ENCODE measurements at regions not wholly inside any gene's neighbourhood (a gene's known extent, or its start where the extent isn't known, plus 50 kb on each side); places are given as distances from the start of the nearest gene placed in this dataset.

DNA sequence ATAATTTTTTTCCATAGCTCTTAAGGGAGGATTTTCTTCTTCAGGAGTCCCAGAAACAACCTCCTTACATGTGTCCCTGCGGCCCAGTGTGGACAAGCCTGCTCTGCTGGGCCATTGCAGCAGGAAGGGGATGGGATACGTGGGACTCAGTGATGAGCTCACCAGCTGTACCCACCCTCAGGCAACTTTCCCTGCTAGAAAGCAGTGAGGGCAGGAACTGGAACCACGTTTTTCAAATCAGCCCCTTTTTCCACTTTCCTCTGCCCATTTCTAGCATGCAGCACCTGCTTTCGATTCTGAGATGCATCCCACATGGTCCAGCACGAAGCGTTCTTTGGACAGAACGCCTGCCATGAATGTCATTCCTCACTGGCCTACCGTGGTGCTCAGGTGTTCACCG lies 232.7 kb downstream of the KLF6 start:
- H3K9me3 Mint-ChIP-seq, result peaks cover 0 to 6% (median 0%) of the 10 kb centered on the region in 3 donors
- H3K36me3 Mint-ChIP-seq, result no peaks in the 10 kb centered on the region
- no peak overlapping the region for H3K27ac Mint-ChIP-seq
- H3K27me3 Mint-ChIP-seq, result peaks cover 9% of the 10 kb centered on the region
- peak overlapping the region in 1 of 4 donors; percentile 51 for H3K4me3 Mint-ChIP-seq
- peaks cover 6 to 22% (median 21%) of the 10 kb centered on the region in 3 donors for H3K4me1 Mint-ChIP-seq

DNA sequence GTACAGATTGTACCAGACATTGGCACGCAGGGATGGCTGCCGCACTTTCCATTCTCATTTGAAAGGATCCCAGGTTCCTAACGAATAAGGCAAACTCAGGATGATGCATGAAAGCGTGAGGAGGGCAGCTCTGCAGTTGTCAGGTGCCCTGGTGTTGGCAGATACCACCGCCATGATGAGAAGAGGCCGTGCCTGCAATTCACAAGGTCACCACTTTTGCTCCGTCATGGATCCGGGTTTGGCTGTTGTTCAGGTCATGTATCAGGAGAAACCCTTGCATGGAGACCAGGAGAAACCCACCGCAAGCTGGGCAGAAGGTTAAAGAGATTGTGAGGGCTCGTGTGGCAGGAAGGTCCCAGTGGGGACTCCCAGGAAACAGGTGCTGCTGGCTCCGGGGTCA lies 233.2 kb downstream of the KLF6 start:
- Mint-ChIP-seq H3K36me3 (no peaks in the 10 kb centered on the region), H3K27me3 (peaks cover 9% of the 10 kb centered on the region), H3K27ac (no peak overlapping the region), H3K4me1 (peaks cover 6 to 22% (median 21%) of the 10 kb centered on the region in 3 donors), H3K4me3 (no peak overlapping the region), H3K9me3 (peaks cover 0 to 6% (median 0%) of the 10 kb centered on the region in 3 donors)

- H3K36me3 Mint-ChIP-seq, result no peaks in the 10 kb centered on the region
- peak overlapping the region in 1 of 4 donors; percentile 51 for H3K4me3 Mint-ChIP-seq
- H3K9me3 Mint-ChIP-seq, result peaks cover 0 to 3% (median 0%) of the 10 kb centered on the region in 3 donors
- H3K27ac Mint-ChIP-seq, result no peak overlapping the region
- peaks cover 6 to 21% (median 19%) of the 10 kb centered on the region in 3 donors for H3K4me1 Mint-ChIP-seq
- H3K27me3 Mint-ChIP-seq, result peaks cover 5% of the 10 kb centered on the region
These were observed 235.9 kb downstream of the KLF6 start for GRCh38 chr10:3549118-3549517.

- Mint-ChIP-seq H3K4me3 (no peak overlapping the region), H3K36me3 (no peaks in the 10 kb centered on the region), H3K4me1 (peaks cover 6 to 21% (median 18%) of the 10 kb centered on the region in 3 donors), H3K27ac (no peak overlapping the region), H3K27me3 (peaks cover 5% of the 10 kb centered on the region), H3K9me3 (peaks cover 0 to 3% (median 0%) of the 10 kb centered on the region in 3 donors)
These were observed 236.3 kb downstream of the KLF6 start for GRCh38 chr10:3548702-3549101.

- Mint-ChIP-seq H3K9me3 (peaks cover 0 to 3% (median 0%) of the 10 kb centered on the region in 3 donors), H3K27ac (peak overlapping the region in 1 of 3 donors; percentile 7), H3K4me3 (no peak overlapping the region), H3K36me3 (no peaks in the 10 kb centered on the region), H3K4me1 (peaks cover 6 to 18% (median 17%) of the 10 kb centered on the region in 3 donors), H3K27me3 (peaks cover 5% of the 10 kb centered on the region)
These were observed 236.9 kb downstream of the KLF6 start for GRCh38 chr10:3548076-3548475.

GRCh38 chr10:3544561-3544960 lies 240.4 kb downstream of the KLF6 start:
- Mint-ChIP-seq H3K9me3 (peaks cover 0 to 3% (median 0%) of the 10 kb centered on the region in 3 donors), H3K27me3 (peaks cover 4% of the 10 kb centered on the region), H3K27ac (no peak overlapping the region), H3K36me3 (no peaks in the 10 kb centered on the region), H3K4me1 (peaks cover 3 to 14% (median 13%) of the 10 kb centered on the region in 3 donors), H3K4me3 (no peak overlapping the region)

GRCh38 chr10:3542185-3542611 lies 242.8 kb downstream of the KLF6 start:
- Mint-ChIP-seq H3K4me3 (no peak overlapping the region), H3K27ac (no peak overlapping the region), H3K9me3 (no peaks in the 10 kb centered on the region), H3K27me3 (no peaks in the 10 kb centered on the region), H3K36me3 (no peaks in the 10 kb centered on the region), H3K4me1 (peaks cover 0 to 2% (median 0%) of the 10 kb centered on the region in 3 donors)

DNA sequence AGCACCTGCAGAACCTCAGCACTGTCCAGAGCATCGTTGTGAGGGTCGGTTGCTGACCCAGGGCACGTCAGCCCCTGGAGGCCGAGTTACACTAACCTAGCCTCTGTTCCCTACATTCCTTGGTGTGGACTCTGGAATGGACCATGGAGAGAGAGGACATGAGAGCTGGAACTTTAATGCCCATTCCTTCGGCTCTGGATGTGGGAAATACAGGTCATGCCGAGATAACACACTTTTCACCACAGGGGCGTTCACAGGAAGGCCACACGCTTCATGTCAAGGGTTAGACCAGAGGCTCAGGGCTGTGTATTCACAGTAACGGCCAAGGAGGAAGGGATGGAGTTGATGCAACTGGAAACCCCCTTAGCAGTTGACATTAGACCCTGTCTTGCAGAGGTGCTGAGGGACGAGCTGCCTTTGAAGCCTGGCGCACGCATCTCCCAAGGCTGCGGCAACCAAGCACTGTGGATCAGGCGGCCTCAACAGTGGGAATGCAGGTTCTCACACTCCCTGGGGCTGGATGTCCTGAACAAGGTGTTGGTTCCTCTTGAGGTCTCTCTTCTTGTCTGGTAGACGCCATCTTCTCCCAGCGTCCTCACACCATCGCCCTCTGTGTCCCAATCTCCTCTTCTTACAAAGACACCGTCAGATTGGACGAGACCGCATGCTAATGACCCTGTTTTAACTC lies 245.2 kb downstream of the KLF6 start:
- H3K27ac Mint-ChIP-seq, result no peak overlapping the region
- no peaks in the 10 kb centered on the region for H3K36me3 Mint-ChIP-seq
- H3K9me3 Mint-ChIP-seq, result no peaks in the 10 kb centered on the region
- no peaks in the 10 kb centered on the region for H3K27me3 Mint-ChIP-seq
- H3K4me3 Mint-ChIP-seq, result no peak overlapping the region
- peaks cover 0 to 2% (median 0%) of the 10 kb centered on the region in 3 donors for H3K4me1 Mint-ChIP-seq

GRCh38 chr10:3538656-3539531 lies 246.1 kb downstream of the KLF6 start:
- Mint-ChIP-seq H3K4me3 (no peak overlapping the region), H3K27ac (no peak overlapping the region), H3K4me1 (peaks cover 0 to 2% (median 0%) of the 10 kb centered on the region in 3 donors), H3K36me3 (peaks cover 1% of the 10 kb centered on the region), H3K9me3 (no peaks in the 10 kb centered on the region), H3K27me3 (no peaks in the 10 kb centered on the region)

GRCh38 chr10:3538291-3538655 lies 246.7 kb downstream of the KLF6 start:
- Mint-ChIP-seq H3K27ac (no peak overlapping the region), H3K27me3 (no peaks in the 10 kb centered on the region), H3K4me3 (peak overlapping the region in 1 of 4 donors; percentile 28), H3K9me3 (no peaks in the 10 kb centered on the region), H3K4me1 (peaks cover 0 to 4% (median 0%) of the 10 kb centered on the region in 3 donors), H3K36me3 (peaks cover 3% of the 10 kb centered on the region)

GRCh38 chr10:3537518-3537917 lies 247.5 kb downstream of the KLF6 start:
- no peaks in the 10 kb centered on the region for H3K9me3 Mint-ChIP-seq
- H3K36me3 Mint-ChIP-seq, result peaks cover 3% of the 10 kb centered on the region
- H3K27me3 Mint-ChIP-seq, result no peaks in the 10 kb centered on the region
- H3K27ac Mint-ChIP-seq, result no peak overlapping the region
- H3K4me1 Mint-ChIP-seq, result peaks cover 0 to 5% (median 0%) of the 10 kb centered on the region in 3 donors
- no peak overlapping the region for H3K4me3 Mint-ChIP-seq

DNA sequence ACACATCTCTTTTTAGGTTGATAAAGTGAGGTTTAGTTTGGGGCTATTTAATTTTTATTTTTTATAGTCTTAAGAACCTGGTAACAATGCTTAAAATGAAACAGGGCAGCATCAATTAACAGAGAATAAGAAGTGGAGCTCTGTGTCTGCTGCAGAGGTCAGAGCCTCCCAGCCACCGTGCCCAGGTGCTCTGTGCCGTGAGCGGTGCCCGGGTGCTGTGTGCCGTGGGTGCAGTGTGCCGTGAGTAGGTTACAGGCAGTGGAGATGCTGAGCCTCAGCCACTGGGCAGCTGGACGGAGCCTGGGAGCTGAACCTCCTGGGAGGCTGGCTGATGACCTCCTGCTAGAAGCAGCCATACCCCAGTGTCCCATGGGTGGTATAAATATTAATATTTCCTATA lies 250.0 kb downstream of the KLF6 start:
- Mint-ChIP-seq H3K27ac (no peak overlapping the region), H3K4me3 (no peak overlapping the region), H3K4me1 (peaks cover 0 to 5% (median 0%) of the 10 kb centered on the region in 3 donors), H3K9me3 (no peaks in the 10 kb centered on the region), H3K36me3 (peaks cover 3% of the 10 kb centered on the region), H3K27me3 (no peaks in the 10 kb centered on the region)

- H3K36me3 Mint-ChIP-seq, result peaks cover 3% of the 10 kb centered on the region
- no peak overlapping the region for H3K27ac Mint-ChIP-seq
- peaks cover 0 to 5% (median 0%) of the 10 kb centered on the region in 3 donors for H3K4me1 Mint-ChIP-seq
- H3K27me3 Mint-ChIP-seq, result peaks cover 4% of the 10 kb centered on the region
- no peak overlapping the region for H3K4me3 Mint-ChIP-seq
- H3K9me3 Mint-ChIP-seq, result no peaks in the 10 kb centered on the region
These were observed 250.6 kb downstream of the KLF6 start for GRCh38 chr10:3534433-3534832.

DNA sequence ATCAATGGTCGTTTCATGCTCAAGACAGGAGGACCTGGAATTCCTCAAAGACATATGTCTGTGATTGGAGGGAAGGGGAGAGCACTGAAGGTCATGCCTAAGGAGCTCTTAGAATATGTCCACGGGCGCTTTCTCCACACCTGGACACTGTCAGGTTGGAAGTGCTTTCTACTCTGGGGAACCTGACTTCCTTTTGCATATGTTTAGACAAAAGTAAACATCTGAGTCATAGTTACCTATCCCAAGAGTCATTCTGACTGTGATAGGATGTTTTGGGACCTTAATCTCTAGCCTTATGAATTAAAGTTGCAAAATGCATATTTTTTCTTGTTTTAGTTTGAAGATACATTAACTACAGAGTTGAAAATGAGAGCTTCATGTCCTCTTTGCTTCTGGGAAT lies 251.7 kb downstream of the KLF6 start:
- Mint-ChIP-seq H3K4me3 (no peak overlapping the region), H3K9me3 (no peaks in the 10 kb centered on the region), H3K27me3 (peaks cover 4% of the 10 kb centered on the region), H3K4me1 (peaks cover 0 to 5% (median 0%) of the 10 kb centered on the region in 3 donors), H3K36me3 (peaks cover 3% of the 10 kb centered on the region), H3K27ac (no peak overlapping the region)

DNA sequence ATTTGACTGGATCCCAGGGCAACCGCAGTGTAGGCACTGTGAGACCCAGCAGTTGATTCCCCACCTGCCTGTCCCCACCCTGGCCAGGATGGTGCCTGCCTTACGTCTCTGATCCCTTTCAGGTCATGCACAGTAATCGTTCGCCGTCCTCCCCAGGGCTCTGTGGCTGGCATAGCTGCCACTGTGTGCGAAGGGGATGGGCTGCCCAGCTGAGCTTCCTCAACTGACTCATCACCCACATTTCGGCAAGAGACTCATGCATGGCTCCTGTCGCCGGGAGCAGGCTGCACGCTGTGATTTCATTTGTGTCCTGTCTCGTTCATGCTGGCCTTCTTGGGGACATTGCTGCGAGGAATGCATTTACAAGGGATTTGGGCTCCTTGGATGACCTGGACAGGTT lies 252.4 kb downstream of the KLF6 start:
- Mint-ChIP-seq H3K27ac (no peak overlapping the region), H3K27me3 (peaks cover 4% of the 10 kb centered on the region), H3K36me3 (peaks cover 3% of the 10 kb centered on the region), H3K9me3 (no peaks in the 10 kb centered on the region), H3K4me1 (peaks cover 0 to 3% (median 0%) of the 10 kb centered on the region in 3 donors), H3K4me3 (no peak overlapping the region)
